GM19099 (cell line): ENCODE measurements at regions not wholly inside any gene's neighbourhood (a gene's known extent, or its start where the extent isn't known, plus 50 kb on each side); places are given as distances from the start of the nearest gene placed in this dataset.

Experiments
- POLR2A ChIP-seq: IDR thresholded peaks from 3 replicates; pipeline ENCODE4 v1.6.1; 2011; ENCODE audit warnings: low read depth; ENCODE audit not compliant: insufficient read length; ENCODE audit errors: extremely low read depth

DNA sequence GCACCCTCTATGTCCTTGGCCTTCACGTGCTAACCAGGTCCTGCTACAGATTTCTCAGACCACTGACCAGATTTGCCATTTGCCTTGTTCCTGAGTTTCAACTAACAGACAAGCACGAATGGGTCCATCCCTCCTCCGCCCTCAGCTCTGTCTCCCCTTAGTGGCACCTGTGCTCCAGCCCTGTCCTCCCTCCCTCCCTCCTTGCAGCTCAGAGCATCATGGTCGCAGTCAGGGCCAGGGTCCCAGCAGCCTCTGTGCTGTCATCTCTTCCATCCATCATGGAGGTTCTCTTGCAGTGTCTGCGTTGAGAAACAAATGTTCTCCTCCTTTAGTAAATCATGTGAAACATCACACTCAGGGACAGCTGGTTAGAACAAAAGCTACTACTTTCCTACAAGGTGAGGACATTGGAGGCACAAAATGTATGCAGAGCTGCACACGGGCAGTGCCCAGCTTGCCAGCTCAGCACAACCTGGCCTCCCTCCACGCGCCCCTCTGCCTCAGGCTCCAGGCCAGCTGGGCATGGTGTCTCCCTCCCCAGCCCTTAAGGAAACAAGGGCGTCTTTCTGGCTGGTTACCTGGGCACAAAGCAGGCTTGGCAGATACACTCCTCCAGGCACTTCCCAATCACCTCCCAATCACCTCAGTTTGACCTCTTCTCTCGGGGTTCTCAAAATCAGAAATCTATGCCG lies 79.5 kb upstream of the ATP6AP2 start:
- no peak for TF ChIP-seq POLR2A

DNA sequence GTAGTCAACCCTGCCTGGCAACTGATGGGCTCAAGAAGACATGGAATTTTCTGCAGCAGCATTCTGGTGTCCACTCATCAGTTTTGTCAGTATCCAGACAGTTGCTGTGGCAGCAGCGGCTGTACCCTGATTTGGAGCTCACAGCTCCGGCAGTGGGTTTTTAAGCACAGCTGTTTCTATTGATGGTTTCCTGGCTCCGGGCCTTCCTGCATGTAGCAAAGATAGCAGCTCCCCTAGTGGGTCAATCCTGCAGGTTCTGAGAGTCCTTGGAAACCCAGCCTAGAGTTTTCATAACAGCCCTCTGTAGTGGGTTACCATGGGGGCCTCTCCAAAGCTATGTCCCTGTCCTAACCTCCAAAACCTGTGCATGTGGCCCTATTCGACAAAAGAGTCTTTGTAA lies 84.0 kb upstream of the ATP6AP2 start:
- TF ChIP-seq POLR2A = no peak

- no peak for TF ChIP-seq POLR2A
Measured at GRCh38 chrX:40495659-40496058, 85.1 kb upstream of the ATP6AP2 start.

DNA sequence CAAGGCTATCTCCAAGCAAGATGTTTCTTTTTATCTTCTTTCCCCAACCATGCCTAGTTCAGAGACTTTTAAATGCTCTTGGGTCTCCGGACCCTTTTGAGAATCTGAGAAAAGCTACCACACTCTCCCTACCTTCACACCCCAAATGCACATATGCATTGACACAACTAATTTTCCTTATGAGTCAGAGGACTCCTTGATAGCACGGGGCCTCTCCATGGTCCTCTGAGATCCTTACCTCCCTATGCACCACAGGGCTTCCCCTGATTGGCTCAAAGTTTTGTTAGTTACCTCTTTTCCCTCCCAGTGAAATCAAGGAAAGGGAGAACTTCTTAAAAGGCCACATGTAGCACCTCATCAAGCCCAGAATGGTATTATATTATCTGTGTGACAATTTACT lies 86.8 kb upstream of the ATP6AP2 start:
- TF ChIP-seq POLR2A = no peak

DNA sequence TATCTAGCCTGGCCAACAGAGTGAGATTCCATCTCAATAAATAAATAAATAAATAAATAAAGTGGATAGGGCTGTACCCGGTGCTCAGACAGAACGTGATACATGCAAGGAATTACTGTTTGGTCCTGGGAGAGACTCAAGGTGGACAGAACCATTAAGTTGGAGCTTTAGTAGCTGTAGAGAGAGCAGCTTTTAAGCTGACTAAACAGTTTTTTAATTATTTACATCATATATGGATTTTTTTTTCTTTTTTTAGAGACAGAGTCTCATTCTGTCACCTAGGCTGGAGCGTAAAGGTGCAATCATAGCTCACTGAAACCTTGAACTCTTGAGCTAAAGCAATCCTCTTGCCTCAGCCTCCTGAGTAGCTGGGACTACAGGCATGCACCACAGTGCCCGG lies 92.5 kb upstream of the ATP6AP2 start:
- TF ChIP-seq POLR2A = no peak

GRCh38 chrX:40485973-40486372 lies 94.8 kb upstream of the ATP6AP2 start:
- TF ChIP-seq POLR2A = no peak

GRCh38 chrX:40485102-40485826 lies 95.5 kb upstream of the ATP6AP2 start:
- no peak for TF ChIP-seq POLR2A

DNA sequence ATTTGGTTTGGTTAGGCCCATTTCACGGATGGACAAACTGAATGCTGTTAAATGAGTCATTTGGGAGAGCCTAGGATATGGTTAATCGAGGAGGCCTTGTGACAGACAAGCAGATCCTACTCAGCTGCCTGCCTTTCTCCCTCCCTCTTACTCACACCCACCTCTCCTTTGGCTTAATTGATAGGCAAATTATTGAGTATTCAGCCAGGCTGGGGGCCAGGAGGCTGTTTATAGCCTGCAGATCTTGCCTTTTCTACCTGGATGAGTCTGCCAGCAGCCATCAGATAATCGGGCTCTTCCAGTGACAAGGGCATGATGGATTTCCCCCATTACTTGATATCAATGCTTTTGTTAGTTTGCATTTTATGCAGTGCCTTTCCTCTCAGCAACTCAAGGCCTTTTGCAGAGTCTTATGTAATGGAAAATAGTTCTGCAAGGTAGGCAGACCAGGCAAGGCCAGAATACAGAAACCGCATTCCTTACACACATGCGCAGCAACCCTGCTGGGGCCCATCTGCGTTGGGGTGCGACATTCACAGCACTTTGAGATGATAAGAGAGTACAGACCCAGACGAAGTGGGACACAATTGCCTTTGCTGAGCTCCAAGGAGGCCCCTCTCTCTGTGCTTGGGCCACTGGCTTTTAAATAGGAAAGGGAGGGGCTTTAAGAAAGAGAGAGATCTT lies 96.2 kb upstream of the ATP6AP2 start:
- no peak for TF ChIP-seq POLR2A

DNA sequence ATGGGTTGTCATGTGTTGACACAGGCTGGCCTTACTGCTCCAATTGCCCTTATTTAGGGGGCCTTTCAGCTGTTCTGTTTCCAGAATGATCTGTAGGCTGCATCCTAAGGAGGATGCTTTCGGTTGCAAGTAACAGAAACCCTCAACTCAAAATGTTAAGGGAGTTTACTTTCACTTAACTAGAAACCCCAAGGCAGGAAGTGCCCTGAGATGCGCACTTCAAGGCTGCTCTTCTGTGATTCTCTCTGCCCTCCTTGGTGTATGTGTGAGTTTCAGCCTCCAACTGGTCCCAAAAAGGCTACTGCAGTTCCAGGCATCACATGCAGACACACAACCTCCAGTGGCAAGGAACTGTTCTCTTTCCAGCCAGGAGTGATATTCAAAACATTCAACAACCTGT lies 97.3 kb upstream of the ATP6AP2 start:
- no peak for TF ChIP-seq POLR2A

GRCh38 chrX:40479777-40480318 lies 100.9 kb upstream of the ATP6AP2 start:
- TF ChIP-seq POLR2A = no peak

DNA sequence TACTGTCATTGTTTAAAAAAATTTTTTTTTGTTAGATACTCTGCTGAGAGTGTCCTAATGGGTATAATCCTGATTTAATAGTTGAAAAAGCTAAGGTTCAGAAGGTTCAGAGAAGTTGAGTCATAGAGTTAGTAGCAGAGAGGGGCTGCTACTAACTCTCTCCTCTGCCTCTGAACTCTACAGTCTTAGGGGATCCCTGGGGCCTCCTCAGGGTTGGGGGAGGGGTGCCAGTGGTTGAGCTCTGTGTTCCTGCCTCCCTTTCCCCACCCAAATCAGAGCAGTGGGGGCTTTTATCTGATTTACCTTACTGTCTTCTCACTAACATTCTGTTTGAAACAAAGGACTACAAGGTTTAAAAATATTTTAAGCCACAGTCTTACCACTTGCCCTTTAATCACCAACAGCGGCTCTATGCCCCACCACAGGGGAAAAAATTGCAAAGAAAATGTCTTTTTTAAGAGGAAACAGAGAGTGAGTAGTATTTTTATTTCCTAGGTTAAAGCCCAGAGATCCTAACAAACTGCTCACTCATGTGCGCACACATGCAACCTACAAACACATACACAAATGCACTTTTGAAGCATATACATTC lies 102.2 kb upstream of the ATP6AP2 start:
- TF ChIP-seq POLR2A = no peak

DNA sequence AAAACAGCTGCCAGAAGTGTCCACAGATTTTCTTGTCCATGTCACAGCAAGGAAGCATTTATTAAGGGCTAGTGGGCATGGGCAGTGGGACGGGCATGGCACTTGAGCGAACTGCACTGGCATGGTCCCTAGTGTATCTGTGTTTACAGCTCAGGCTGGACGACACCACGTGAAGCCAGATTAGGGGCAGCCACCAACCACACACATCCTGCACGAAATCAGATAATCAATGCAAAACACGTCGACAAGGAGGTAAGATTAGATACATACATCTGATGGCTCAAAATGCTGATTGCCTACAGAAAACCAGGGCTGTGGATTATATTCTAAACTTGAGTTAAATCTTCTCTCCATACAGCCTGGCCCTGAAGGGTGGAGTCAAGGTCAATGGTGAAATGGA lies 103.8 kb upstream of the ATP6AP2 start:
- TF ChIP-seq POLR2A = no peak

DNA sequence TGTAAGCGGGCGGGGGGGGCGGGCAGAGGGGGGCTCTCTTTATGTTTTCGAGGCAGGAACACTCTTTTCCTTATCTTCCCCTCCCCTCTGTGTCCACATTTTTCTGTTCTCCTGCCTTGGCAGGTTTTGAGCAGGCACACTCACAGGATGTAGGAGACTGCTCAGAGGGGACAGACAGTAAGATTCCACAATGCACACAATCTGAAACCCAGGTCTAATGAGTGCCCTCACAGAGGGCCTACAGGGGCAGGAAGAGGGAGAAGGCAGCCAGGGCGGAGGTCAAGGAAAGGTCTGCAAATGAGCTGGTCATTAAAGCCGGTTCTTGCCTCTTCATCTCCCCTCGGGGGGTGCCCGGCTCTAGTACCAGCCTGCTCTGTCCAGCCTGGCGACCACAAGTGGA lies 106.1 kb upstream of the ATP6AP2 start:
- TF ChIP-seq POLR2A = no peak

DNA sequence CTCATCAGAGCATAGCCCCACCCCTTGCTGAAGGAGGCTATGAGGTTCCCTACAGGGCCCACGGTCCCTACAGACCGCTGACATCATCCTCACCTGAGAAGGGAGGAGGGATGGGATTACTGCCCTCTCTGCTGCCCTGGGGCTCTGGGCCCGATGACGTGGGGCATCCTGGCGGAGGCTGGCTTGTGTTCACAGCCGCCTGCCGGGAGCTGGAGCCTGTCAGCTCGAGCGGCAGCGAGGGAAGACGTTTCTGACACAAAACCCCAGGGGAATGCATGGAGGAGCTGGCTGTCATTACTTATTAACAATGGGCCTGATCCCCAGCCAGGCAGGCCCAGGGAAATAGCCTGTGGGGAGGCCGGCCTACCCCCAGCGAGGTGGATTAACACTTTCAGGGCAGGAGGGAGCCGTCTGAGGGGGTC lies 106.6 kb upstream of the ATP6AP2 start:
- TF ChIP-seq POLR2A = no peak

DNA sequence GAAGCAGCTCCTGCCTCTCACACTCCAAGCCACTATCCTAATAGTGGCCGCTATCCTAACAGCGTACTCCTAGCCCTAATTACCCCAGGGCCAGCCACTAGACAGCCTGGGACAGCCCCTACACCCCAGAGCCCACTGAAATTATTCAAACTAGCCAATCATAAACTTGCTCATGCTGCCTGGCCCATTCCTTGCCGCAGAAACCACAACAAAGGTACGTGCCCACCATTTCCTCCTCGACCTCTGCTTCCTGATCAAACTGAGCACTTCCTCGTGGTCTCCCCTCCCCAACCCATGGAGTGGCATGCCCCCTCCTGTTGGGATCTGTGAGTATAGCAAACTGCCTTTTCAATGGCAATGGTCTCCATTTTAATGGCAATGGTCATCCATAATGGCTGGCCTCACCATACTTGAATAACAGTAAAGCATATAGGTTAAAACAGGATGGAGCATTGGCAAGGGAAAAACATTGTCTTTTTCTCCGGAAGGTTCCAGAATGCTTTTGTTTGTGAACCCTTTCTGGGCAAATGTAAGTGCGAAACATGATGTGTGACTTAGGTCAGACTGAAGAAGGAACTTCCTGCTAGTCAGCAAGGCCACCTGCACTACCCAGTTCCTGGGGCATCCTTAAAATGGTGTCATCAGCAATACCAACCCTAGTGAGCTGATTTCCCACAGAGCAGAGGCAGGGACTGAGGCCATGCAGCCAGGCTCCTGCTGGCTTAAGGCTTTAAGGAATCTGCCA lies 107.1 kb upstream of the ATP6AP2 start:
- no peak for TF ChIP-seq POLR2A
